Glutamatergic neuron (in vitro differentiated cells): ENCODE measurements at regions not wholly inside any gene's neighbourhood (a gene's known extent, or its start where the extent isn't known, plus 50 kb on each side); places are given as distances from the start of the nearest gene placed in this dataset.

Experiments used
- DNase-seq: peaks from one replicate; pipeline ENCODE4 v3.0.0; 2022
- H3K27ac Mint-ChIP-seq: one replicate; pipeline ENCODE4 v1.8.0; 2020; ENCODE audit warnings: mild to moderate bottlenecking, mixed read lengths, inconsistent platforms; ENCODE audit not compliant: unreplicated experiment
- H3K27me3 Mint-ChIP-seq: one replicate; pipeline ENCODE4 v1.8.0; 2020; ENCODE audit warnings: mild to moderate bottlenecking, moderate library complexity, mixed read lengths, inconsistent platforms; ENCODE audit not compliant: unreplicated experiment
- H3K36me3 Mint-ChIP-seq: one replicate; pipeline ENCODE4 v1.8.0; 2020; ENCODE audit warnings: mild to moderate bottlenecking, mixed read lengths, inconsistent platforms; ENCODE audit not compliant: unreplicated experiment
- H3K4me1 Mint-ChIP-seq: one replicate; pipeline ENCODE4 v1.8.0; 2020; ENCODE audit warnings: mild to moderate bottlenecking, low read depth, mixed read lengths, inconsistent platforms; ENCODE audit not compliant: unreplicated experiment
- H3K4me3 Mint-ChIP-seq: one replicate; pipeline ENCODE4 v1.8.0; 2020; ENCODE audit warnings: mild to moderate bottlenecking, mixed read lengths, inconsistent platforms; ENCODE audit not compliant: unreplicated experiment
- H3K9me3 Mint-ChIP-seq: one replicate; pipeline ENCODE4 v1.8.0; 2020; ENCODE audit warnings: mild to moderate bottlenecking, moderate library complexity, mixed read lengths, inconsistent platforms; ENCODE audit not compliant: unreplicated experiment
- TF ChIP-seq, protein P1 (sequence below): fragments of 200-600 bp; sonication (generic); IDR thresholded peaks from one replicate; pipeline ENCODE4 v1.5.0; 2021; ENCODE audit not compliant: partially characterized antibody, unreplicated experiment

DNA sequence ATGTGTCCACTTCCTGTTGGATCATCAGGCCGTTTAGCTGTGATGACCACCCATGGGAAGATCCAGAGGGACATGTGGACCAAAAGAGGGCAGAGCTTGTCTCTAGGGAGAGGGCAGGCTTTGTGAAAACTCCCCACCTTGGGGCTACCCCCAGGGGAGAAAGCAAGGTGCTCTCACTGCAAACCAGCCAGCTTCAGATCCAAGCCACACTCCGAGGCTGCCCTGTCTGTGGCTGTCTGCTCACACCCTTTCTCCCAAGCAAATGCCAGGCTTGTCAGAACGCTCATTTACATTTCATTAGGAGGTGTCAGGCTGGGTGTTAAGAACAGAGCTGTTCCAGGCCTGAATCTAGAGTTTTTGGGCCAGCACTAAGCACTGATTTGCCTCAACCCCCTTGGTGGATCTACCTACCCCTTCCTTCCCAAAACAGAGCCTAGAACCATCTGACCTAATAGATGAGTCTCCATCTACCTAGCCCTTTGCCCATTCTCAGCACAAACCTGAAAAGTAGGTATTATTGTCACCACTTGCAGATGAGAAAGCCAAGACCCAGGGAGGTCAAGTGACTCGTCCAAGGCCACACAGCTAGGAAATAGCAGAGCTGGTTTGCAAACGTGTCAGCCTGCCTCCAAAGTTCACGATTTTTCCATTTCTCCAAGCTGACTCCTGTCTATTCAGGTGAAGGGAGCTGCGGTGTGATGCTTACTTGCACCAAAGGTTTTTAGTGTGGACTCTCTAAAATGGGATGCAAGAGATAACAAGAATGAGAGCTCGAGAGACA lies 130.9 kb downstream of the EMX2 start:
- DNase-seq, result no peak
- Mint-ChIP-seq H3K4me1 (no peaks in the 10 kb centered on the region), H3K27ac (no peak overlapping the region), H3K27me3 (peaks cover 3% of the 10 kb centered on the region), H3K4me3 (no peak overlapping the region), H3K9me3 (no peaks in the 10 kb centered on the region), H3K36me3 (no peaks in the 10 kb centered on the region)
- TF ChIP-seq, protein P1, sequence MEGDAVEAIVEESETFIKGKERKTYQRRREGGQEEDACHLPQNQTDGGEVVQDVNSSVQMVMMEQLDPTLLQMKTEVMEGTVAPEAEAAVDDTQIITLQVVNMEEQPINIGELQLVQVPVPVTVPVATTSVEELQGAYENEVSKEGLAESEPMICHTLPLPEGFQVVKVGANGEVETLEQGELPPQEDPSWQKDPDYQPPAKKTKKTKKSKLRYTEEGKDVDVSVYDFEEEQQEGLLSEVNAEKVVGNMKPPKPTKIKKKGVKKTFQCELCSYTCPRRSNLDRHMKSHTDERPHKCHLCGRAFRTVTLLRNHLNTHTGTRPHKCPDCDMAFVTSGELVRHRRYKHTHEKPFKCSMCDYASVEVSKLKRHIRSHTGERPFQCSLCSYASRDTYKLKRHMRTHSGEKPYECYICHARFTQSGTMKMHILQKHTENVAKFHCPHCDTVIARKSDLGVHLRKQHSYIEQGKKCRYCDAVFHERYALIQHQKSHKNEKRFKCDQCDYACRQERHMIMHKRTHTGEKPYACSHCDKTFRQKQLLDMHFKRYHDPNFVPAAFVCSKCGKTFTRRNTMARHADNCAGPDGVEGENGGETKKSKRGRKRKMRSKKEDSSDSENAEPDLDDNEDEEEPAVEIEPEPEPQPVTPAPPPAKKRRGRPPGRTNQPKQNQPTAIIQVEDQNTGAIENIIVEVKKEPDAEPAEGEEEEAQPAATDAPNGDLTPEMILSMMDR, result no peak

DNA sequence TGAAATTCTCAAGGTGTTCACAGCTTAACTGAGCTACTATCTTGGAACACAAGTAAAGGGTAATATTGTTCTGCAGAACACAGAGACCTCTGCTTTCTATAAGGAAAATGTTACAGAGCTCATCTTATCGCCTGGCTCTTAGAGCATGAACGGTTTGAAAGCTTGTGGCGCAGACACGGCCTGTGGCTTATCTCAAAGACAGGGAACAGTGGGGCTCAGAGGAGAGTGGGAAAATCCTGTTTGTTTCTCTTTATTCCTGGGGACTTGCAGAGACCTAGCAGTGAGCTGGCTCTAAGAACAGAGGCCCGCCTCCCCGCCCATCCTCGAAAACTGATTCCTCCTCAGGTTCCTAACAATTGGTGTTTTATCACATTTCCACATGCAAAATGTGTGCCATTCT lies 131.7 kb downstream of the EMX2 start:
- TF ChIP-seq, protein P1, result no peak
- H3K36me3 Mint-ChIP-seq, result no peaks in the 10 kb centered on the region
- no peaks in the 10 kb centered on the region for H3K4me1 Mint-ChIP-seq
- H3K27me3 Mint-ChIP-seq, result peaks cover 3% of the 10 kb centered on the region
- H3K9me3 Mint-ChIP-seq, result no peaks in the 10 kb centered on the region
- H3K27ac Mint-ChIP-seq, result no peak overlapping the region
- no peak for DNase-seq
- no peak overlapping the region for H3K4me3 Mint-ChIP-seq

DNA sequence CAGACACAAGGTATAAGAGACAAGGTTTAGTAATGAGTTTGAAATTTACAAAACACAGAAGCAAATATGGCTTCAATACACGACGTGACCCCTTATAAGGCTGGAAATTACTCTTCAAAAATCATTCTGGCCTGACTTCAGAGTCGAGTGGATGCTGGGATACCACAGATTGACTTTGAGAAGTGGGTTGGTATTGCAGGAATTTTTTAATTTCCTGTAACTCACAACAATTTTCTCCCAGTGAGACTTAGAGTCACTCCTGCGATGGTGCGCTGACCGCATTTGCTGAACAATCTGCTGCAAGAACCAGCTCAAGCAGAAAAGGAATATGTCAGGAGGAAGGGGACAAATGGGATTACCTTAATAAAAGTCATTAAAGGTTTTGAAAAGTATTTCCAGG lies 132.1 kb downstream of the EMX2 start:
- no peak overlapping the region for H3K27ac Mint-ChIP-seq
- H3K27me3 Mint-ChIP-seq, result peaks cover 3% of the 10 kb centered on the region
- no peaks in the 10 kb centered on the region for H3K9me3 Mint-ChIP-seq
- DNase-seq, result no peak
- no peaks in the 10 kb centered on the region for H3K36me3 Mint-ChIP-seq
- no peak overlapping the region for H3K4me3 Mint-ChIP-seq
- no peaks in the 10 kb centered on the region for H3K4me1 Mint-ChIP-seq
- TF ChIP-seq, protein P1, result no peak

DNA sequence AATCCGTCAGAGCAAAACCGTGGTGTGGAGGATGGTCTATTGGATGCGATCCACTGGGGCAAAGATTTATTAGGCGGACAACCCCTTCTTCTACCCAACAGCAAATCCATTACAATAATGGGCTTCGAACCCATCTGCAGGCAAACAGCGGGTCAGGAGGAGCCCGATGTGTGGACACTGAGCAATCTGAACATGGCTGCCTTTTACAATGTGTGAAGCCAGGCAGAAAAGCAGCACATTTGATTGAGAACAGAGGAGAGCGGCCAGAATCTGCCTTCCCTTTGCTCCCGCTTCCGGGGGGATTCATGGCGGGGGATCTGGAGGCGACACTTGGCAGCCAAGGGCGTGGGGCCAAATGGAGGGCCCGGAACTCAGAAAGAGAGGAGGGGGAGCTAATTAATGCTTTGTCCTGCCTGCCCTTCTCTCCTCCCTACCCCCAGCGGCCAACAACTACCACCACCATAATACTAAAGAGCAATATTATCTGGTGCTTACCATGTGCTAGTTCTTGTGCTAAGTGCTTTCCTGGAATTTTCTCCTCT lies 133.0 kb downstream of the EMX2 start:
- TF ChIP-seq, protein P1, result no peak
- DNase-seq, result no peak
- Mint-ChIP-seq H3K27me3 (peaks cover 3% of the 10 kb centered on the region), H3K4me1 (no peaks in the 10 kb centered on the region), H3K9me3 (no peaks in the 10 kb centered on the region), H3K4me3 (no peak overlapping the region), H3K36me3 (no peaks in the 10 kb centered on the region), H3K27ac (no peak overlapping the region)

DNA sequence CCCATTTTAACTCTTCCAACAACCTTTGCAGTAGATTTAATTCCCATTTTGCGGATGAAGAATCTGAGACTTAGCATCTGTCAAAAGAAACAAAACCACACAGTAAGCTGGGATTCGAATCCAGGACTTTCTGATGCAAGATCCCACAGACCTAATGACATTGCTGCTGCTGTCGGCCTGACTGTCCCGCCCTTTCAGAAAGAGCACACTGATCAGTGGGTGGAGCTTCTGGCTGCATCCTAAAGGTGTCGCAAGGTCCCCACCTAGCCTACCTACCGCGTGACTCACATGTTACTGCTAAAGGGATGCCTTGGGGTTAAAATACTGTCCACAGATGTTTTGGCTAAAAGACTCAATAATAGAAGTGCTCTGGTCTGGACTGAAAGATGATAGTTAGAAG lies 134.7 kb downstream of the EMX2 start:
- Mint-ChIP-seq H3K4me1 (no peaks in the 10 kb centered on the region), H3K4me3 (no peak overlapping the region)
- no peak for DNase-seq

More for the DNA sequence above, 134.7 kb downstream of the EMX2 start:
- Mint-ChIP-seq H3K27ac (no peak overlapping the region), H3K27me3 (no peaks in the 10 kb centered on the region), H3K36me3 (no peaks in the 10 kb centered on the region), H3K9me3 (no peaks in the 10 kb centered on the region)
- TF ChIP-seq, protein P1, result no peak
